Thoracic aorta (tissue), 2 donors: ENCODE measurements at regions not wholly inside any gene's neighbourhood (a gene's known extent, or its start where the extent isn't known, plus 50 kb on each side); places are given as distances from the start of the nearest gene placed in this dataset.

Experiments used
- ATAC-seq: fragments of 150-250 bp; one replicate; pipeline ENCODE4 v1.8.0; 2017; ENCODE audit warnings: low read depth; ENCODE audit not compliant: insufficient number of reproducible peaks, low FRiP score
- DNase-seq: peaks from one replicate; pipeline ENCODE4 v3.0.0-alpha.2; 2020; ENCODE audit warnings: low spot score
- H3K27ac ChIP-seq, 2 donors: fragments of 200-600 bp; sonication (generic); 1 replicate in 1 of 2; 2 replicates in 1 of 2; pipeline ENCODE4 v1.5.1; 2016; ENCODE audit warnings: mild to moderate bottlenecking in 2 of 2, moderate library complexity in 2 of 2
- H3K27me3 ChIP-seq: fragments of 200-600 bp; sonication (generic); replicated peaks from 2 replicates; pipeline ENCODE4 v1.6.0; 2016; ENCODE audit warnings: mild to moderate bottlenecking; ENCODE audit not compliant: insufficient read depth
- H3K36me3 ChIP-seq: fragments of 200-600 bp; sonication (generic); one replicate; pipeline ENCODE4 v1.5.1; 2016
- H3K4me1 ChIP-seq, 2 donors: fragments of 200-600 bp; sonication (generic); 1 replicate in 1 of 2; 2 replicates in 1 of 2; pipeline versions ENCODE4 v1.5.1 to v1.6.0; 2016; ENCODE audit warnings: low read depth in 2 of 2, mild to moderate bottlenecking in 1 of 2; ENCODE audit not compliant: control insufficient read depth in 1 of 2
- H3K4me3 ChIP-seq: fragments of 200-600 bp; sonication (generic); 2 replicates; pipeline ENCODE4 v1.5.1; 2016; ENCODE audit warnings: mild to moderate bottlenecking
- H3K9me3 ChIP-seq: fragments of 200-600 bp; sonication (generic); 2 replicates; pipeline ENCODE4 v1.5.1; 2016
- TF ChIP-seq, protein P1 (sequence below): fragments of 200-600 bp; sonication (generic); IDR thresholded peaks from one replicate; pipeline ENCODE4 v1.5.1; 2019; ENCODE audit warnings: antibody characterized with exemption

DNA sequence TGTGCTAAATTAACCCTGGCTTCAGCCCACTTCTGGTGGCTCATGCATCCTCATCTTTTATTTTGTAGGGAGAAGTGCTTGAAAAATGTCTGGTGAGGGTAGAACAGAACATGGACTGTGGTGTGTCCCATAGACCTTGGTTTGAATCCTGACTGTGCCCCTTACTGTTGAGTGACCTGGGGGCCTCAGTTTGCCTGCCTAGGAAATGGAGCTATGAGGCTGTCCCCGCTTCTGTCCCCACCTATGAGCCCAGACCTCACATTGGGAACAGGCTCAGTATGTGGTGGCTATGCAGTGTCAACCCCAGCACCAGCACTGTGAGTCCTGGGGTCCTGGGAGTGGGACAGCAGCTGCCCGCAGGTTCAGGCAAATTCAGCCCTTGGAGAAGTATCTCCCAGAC lies 186.3 kb upstream of the GSE1 start:
- Histone ChIP-seq H3K27ac (no peak overlapping the region), H3K4me3 (no peak overlapping the region), H3K4me1 (no peaks in the 10 kb centered on the region), H3K27me3 (no peaks in the 10 kb centered on the region), H3K9me3 (no peaks in the 10 kb centered on the region), H3K36me3 (no peaks in the 10 kb centered on the region)
- DNase-seq (no peak), ATAC-seq (no peak)
- TF ChIP-seq, protein P1, sequence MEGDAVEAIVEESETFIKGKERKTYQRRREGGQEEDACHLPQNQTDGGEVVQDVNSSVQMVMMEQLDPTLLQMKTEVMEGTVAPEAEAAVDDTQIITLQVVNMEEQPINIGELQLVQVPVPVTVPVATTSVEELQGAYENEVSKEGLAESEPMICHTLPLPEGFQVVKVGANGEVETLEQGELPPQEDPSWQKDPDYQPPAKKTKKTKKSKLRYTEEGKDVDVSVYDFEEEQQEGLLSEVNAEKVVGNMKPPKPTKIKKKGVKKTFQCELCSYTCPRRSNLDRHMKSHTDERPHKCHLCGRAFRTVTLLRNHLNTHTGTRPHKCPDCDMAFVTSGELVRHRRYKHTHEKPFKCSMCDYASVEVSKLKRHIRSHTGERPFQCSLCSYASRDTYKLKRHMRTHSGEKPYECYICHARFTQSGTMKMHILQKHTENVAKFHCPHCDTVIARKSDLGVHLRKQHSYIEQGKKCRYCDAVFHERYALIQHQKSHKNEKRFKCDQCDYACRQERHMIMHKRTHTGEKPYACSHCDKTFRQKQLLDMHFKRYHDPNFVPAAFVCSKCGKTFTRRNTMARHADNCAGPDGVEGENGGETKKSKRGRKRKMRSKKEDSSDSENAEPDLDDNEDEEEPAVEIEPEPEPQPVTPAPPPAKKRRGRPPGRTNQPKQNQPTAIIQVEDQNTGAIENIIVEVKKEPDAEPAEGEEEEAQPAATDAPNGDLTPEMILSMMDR, result no peak

DNA sequence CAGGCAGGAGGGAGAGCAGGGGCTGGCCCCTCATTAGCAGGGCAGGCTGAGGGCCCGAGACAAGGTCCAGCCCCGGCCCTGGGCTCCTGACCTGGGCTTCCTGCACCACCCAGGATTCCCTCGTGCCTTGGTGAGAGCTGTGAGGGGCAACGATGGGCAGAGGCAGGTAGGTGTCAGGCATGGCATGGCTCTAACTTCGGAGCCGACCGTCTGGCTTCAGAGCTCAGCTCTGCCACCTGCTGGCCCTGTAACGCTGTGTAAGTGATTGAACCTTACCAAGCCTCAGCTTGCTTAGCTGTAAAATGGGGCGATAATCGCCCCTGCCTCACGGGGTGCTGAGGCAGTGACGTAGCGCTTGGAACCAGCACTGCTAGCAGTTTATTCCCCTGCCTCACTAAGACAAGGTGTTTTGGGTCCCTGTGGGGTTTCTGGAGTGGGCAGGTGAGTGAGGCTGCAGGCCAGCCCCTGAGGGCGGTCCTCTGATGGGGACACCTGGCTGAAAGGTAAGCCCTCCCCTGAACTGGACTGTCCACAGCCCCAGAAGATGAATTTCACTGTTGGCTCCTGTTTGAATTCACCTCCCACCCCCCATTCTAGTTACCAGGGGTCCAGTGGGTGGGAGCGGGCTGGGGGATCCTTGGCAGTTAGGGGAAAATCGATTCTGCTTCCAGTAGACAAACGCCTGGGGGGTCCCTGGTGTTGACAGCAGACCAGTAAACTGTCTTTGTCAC lies 184.8 kb upstream of the GSE1 start:
- H3K27ac ChIP-seq, result no peak overlapping the region
- ATAC-seq (no peak), DNase-seq (no peak)
- no peaks in the 10 kb centered on the region for H3K27me3 ChIP-seq
- H3K9me3 ChIP-seq, result no peaks in the 10 kb centered on the region
- no peaks in the 10 kb centered on the region for H3K36me3 ChIP-seq
- no peaks in the 10 kb centered on the region for H3K4me1 ChIP-seq
- TF ChIP-seq, protein P1, result peak; percentile 55
- no peak overlapping the region for H3K4me3 ChIP-seq

GRCh38 chr16:85428899-85429775 lies 184.0 kb upstream of the GSE1 start:
- Histone ChIP-seq H3K4me1 (no peaks in the 10 kb centered on the region), H3K27ac (no peak overlapping the region), H3K9me3 (no peaks in the 10 kb centered on the region), H3K27me3 (no peaks in the 10 kb centered on the region), H3K4me3 (no peak overlapping the region), H3K36me3 (no peaks in the 10 kb centered on the region)
- DNase-seq, result no peak
- no peak for ATAC-seq
- TF ChIP-seq, protein P1, result no peak

GRCh38 chr16:85429776-85430522 lies 183.2 kb upstream of the GSE1 start:
- no peak overlapping the region for H3K4me3 ChIP-seq
- TF ChIP-seq, protein P1, result no peak
- no peak for ATAC-seq
- no peak overlapping the region for H3K27ac ChIP-seq
- H3K27me3 ChIP-seq, result no peaks in the 10 kb centered on the region
- DNase-seq, result no peak
- H3K4me1 ChIP-seq, result no peaks in the 10 kb centered on the region
- H3K9me3 ChIP-seq, result no peaks in the 10 kb centered on the region
- no peaks in the 10 kb centered on the region for H3K36me3 ChIP-seq
